RWPE2 (cell line): ENCODE measurements at regions not wholly inside any gene's neighbourhood (a gene's known extent, or its start where the extent isn't known, plus 50 kb on each side); places are given as distances from the start of the nearest gene placed in this dataset.

Experiments
- ATAC-seq: fragments of 200-7000 bp; cut with Tn5 transposase; 3 replicates; pipeline ENCODE4 v1.9.1; 2021; ENCODE audit warnings: low read depth
- DNase-seq: peaks from one replicate; pipeline ENCODE4 v3.0.0-alpha.2; 2020; ENCODE audit warnings: low spot score
- H3K27ac ChIP-seq: fragments of 450-650 bp; 2 replicates; pipeline ENCODE4 v1.5.1; 2017; ENCODE audit warnings: mild to moderate bottlenecking; ENCODE audit not compliant: poor library complexity, severe bottlenecking
- H3K27me3 ChIP-seq: fragments of 250-450 bp; sonication (Bioruptor Pico); 2 replicates; pipeline ENCODE4 v1.5.1; 2021; ENCODE audit warnings: mild to moderate bottlenecking, moderate library complexity; ENCODE audit not compliant: insufficient read depth, poor library complexity, severe bottlenecking
- H3K36me3 ChIP-seq: fragments of 250-450 bp; sonication (Bioruptor Pico); 2 replicates; pipeline ENCODE4 v1.5.1; 2020; ENCODE audit warnings: low read depth, mild to moderate bottlenecking, moderate library complexity
- H3K4me1 ChIP-seq: fragments of 250-450 bp; sonication (Bioruptor Pico); 2 replicates; pipeline ENCODE4 v1.5.1; 2021; ENCODE audit warnings: mild to moderate bottlenecking, moderate library complexity; ENCODE audit not compliant: insufficient read depth, poor library complexity, severe bottlenecking
- H3K4me3 ChIP-seq: fragments of 250-450 bp; sonication (Bioruptor Pico); 2 replicates; pipeline ENCODE4 v1.5.1; 2021; ENCODE audit warnings: mild to moderate bottlenecking, moderate library complexity; ENCODE audit not compliant: severe bottlenecking
- H3K9me3 ChIP-seq: fragments of 250-450 bp; sonication (Bioruptor Pico); 2 replicates; pipeline ENCODE4 v1.5.1; 2021; ENCODE audit warnings: mild to moderate bottlenecking, moderate library complexity; ENCODE audit not compliant: severe bottlenecking
- TF ChIP-seq, protein P1 (sequence below): fragments of 450-650 bp; IDR thresholded peaks from one replicate; pipeline ENCODE4 v1.5.1; 2017; ENCODE audit warnings: mild to moderate bottlenecking, moderate library complexity; ENCODE audit not compliant: poor library complexity, severe bottlenecking

DNA sequence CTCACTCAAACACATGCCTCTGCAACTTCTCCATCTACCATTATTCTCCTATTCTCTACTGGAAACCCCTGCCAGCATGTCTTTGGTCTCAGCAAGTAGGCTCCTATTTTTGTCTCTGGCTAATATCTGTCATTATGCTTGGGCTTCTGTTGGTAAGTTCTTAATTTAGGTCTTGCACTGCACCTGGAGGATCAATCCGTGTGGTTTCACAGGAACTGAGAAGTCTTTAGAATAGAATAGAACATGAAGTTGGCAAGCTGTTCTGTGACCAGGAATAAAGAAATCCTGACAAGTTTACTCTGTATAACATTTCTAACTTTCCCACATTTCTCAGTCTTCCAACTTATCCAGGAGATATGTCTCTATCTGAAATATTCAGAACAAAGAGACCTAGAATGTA, 219.5 kb upstream of the GYPC start:
- Histone ChIP-seq H3K4me3 (no peak overlapping the region), H3K27me3 (no peaks in the 10 kb centered on the region), H3K27ac (no peak overlapping the region), H3K9me3 (no peaks in the 10 kb centered on the region), H3K4me1 (no peaks in the 10 kb centered on the region), H3K36me3 (no peaks in the 10 kb centered on the region)
- no peak for DNase-seq
- TF ChIP-seq, protein P1, sequence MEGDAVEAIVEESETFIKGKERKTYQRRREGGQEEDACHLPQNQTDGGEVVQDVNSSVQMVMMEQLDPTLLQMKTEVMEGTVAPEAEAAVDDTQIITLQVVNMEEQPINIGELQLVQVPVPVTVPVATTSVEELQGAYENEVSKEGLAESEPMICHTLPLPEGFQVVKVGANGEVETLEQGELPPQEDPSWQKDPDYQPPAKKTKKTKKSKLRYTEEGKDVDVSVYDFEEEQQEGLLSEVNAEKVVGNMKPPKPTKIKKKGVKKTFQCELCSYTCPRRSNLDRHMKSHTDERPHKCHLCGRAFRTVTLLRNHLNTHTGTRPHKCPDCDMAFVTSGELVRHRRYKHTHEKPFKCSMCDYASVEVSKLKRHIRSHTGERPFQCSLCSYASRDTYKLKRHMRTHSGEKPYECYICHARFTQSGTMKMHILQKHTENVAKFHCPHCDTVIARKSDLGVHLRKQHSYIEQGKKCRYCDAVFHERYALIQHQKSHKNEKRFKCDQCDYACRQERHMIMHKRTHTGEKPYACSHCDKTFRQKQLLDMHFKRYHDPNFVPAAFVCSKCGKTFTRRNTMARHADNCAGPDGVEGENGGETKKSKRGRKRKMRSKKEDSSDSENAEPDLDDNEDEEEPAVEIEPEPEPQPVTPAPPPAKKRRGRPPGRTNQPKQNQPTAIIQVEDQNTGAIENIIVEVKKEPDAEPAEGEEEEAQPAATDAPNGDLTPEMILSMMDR: no peak
- ATAC-seq: no peak

DNA sequence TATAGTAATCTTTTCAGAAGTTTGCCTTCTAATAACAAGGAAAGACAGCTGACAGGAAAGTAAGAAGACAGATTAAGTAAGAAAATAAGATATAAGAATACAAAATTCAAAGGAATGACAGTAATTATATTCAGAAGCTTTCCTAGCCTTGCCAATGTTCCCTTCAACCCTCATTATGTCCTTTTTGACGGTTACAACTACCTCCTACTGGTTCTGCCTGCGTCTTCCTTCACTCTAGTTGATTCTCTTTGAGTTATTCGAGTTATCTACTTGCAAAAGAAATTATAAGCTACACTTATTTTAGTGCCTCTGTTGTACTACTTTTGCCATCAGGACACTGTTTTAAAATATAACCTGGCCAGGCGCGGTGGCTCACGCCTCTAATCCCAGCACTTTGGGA, 218.9 kb upstream of the GYPC start:
- no peaks in the 10 kb centered on the region for H3K27me3 ChIP-seq
- no peaks in the 10 kb centered on the region for H3K36me3 ChIP-seq
- H3K9me3 ChIP-seq: no peaks in the 10 kb centered on the region
- DNase-seq (no peak), ATAC-seq (no peak)
- TF ChIP-seq, protein P1: no peak
- H3K4me1 ChIP-seq: no peaks in the 10 kb centered on the region
- H3K4me3 ChIP-seq: no peak overlapping the region
- H3K27ac ChIP-seq: no peak overlapping the region

DNA sequence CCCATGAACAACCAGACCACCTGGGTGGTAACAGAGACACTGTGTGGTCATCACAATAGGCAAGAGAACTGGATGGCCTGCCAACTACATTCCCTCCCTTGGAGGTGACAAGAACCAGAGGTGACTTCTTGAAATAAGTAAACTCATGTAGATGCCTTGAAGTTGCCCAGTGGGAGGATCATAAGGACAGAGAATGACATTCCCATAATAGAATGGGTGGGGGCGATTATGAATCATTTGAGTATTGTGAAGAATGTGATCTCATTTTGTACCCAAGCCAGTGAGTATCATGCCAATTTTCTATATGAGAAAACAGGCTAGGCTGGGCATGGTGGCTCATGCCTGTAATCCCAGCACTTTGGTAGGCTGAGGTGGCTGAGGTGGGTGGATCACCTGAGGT, 211.4 kb upstream of the GYPC start:
- DNase-seq: no peak
- TF ChIP-seq, protein P1: no peak
- Histone ChIP-seq H3K36me3 (no peaks in the 10 kb centered on the region), H3K9me3 (no peaks in the 10 kb centered on the region), H3K4me3 (no peak overlapping the region), H3K27me3 (no peaks in the 10 kb centered on the region), H3K27ac (no peak overlapping the region), H3K4me1 (no peaks in the 10 kb centered on the region)
- no peak for ATAC-seq

DNA sequence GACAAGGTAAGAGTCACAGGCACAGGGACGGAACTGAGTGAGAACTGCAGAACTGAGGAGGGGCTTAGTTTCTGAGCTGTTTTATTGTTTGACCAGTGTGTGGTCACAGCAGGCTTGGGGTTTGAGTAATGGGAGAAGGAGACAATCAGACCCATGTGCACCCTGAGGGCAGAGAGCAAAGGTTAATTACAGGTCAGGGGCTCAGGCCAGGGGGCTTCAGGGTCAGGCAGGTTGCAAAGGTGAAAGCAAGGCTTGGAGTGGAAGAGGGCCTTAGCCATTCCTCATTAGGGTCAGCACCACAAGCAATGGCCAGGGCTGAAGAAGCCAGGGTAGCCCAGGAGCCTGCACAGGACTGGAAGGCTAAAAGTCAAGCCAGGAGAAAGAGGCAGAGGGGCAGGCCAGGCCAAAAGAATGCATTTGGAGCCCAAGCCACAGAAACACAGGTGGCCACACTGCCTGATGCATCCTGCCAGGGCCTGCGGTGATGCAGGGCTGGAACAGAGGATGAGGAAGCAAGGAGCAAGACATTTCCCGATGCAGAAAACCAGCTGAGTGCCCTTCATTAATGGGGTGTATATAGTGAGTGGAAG, 209.8 kb upstream of the GYPC start:
- no peak overlapping the region for H3K27ac ChIP-seq
- ATAC-seq (no peak), DNase-seq (no peak)
- H3K27me3 ChIP-seq: no peaks in the 10 kb centered on the region
- H3K4me1 ChIP-seq: no peaks in the 10 kb centered on the region
- H3K4me3 ChIP-seq: no peak overlapping the region
- H3K9me3 ChIP-seq: no peaks in the 10 kb centered on the region
- TF ChIP-seq, protein P1: no peak
- H3K36me3 ChIP-seq: no peaks in the 10 kb centered on the region

DNA sequence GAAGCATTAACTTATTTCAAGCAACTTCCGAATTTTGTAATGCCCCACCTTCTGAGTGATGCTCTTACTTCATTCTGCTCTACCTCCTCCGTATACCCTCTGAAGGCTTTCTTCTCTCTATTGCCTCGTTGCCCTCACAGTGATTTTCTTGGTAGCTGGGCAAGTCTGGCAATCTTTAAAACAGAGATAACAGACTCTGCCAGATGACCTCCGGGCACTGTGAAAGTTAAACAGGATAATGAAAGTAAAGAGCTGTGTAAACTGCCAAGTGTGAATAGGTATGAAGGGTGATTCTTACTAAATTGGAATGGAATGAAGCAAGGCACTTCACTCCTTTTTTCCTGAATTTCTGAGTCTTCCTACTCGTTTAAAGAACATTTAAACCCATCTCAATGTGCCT, 207.3 kb upstream of the GYPC start:
- H3K36me3 ChIP-seq: no peaks in the 10 kb centered on the region
- H3K27ac ChIP-seq: no peak overlapping the region
- no peaks in the 10 kb centered on the region for H3K9me3 ChIP-seq
- no peaks in the 10 kb centered on the region for H3K4me1 ChIP-seq
- DNase-seq (no peak), ATAC-seq (no peak)
- H3K27me3 ChIP-seq: no peaks in the 10 kb centered on the region
- TF ChIP-seq, protein P1: no peak
- H3K4me3 ChIP-seq: no peak overlapping the region
